ENCODE measurements at regions not wholly inside any gene's neighbourhood (a gene's known extent, or its start where the extent isn't known, plus 50 kb on each side); places are given as distances from the start of the nearest gene placed in this dataset.

- TF ChIP-seq EZH2 (IDR thresholded peaks at IDR 0.05; ENCODE audit: insufficient read depth, poor library complexity, severe bottlenecking) (no peak), EZH2phosphoT487 (IDR thresholded peaks at IDR 0.05; ENCODE audit: insufficient read depth, low read depth) (no peak)
These were observed 68.2 kb upstream of the TAF1L start for GRCh38 chr9:32703635-32704034.

All from GM23248 (cell line).